K562 (cell line): ENCODE measurements at regions not wholly inside any gene's neighbourhood (a gene's known extent, or its start where the extent isn't known, plus 50 kb on each side); places are given as distances from the start of the nearest gene placed in this dataset.

Experiments
- ATAC-seq: fragments of 200-7000 bp; cut with Tn5 transposase; 3 replicates; pipeline ENCODE4 v1.9.1; 2020; ENCODE audit warnings: moderate library complexity
- BruUV-seq: library from RNA; stranded (reverse); fragments of 400-500 nt; replicated peaks from 2 replicates; lab custom pipeline; 2021; lab: Mats Ljungman, UMichigan
- CTCF ChIA-PET: fragments of 300-600 bp; formaldehyde crosslinking; extraction: SDS; loops from one replicate; lab custom pipeline; 2021; ENCODE audit warnings: low intra/inter-chr PET ratio; lab: Yijun Ruan, JAX
- POLR2A ChIA-PET: fragments of 300-600, 350-650 bp; sonication (Branson Sonifier 250); formaldehyde crosslinking; extraction: SDS; loops from one replicate; lab custom pipeline; 2021; ENCODE audit warnings: antibody characterized with exemption, inconsistent platforms; lab: Yijun Ruan, JAX
- DNase-seq, 4 experiments: peaks; one replicate each; pipeline versions ENCODE4 v3.0.0 to v3.0.0-alpha.2; 2011 to 2018; ENCODE audit warnings: low spot score in 3 of 4, mixed read lengths in 3 of 4; ENCODE audit errors: extremely low read depth in 1 of 4
- FAIRE-seq: peaks from 2 replicates; lab custom pipeline; 2011; peaks lifted over from hg19 to GRCh38; lab: Jason Lieb, UNC
- H2AFZ ChIP-seq: 2 replicates; pipeline ENCODE4 v1.6.0; 2011; ENCODE audit warnings: low read depth, low read length, control low read depth, inconsistent platforms
- H3K27ac ChIP-seq: fragments of 200-600 bp; 3 replicates; pipeline ENCODE4 v1.8.0; 2011; ENCODE audit warnings: low read depth, mild to moderate bottlenecking, control low read depth, inconsistent platforms, low read length, moderate library complexity, mixed read lengths; ENCODE audit errors: extremely low read depth
- H3K27me3 ChIP-seq, 2 experiments: fragments of 300-600 bp in 1 of 2; 2 replicates in 1 of 2; 3 replicates in 1 of 2; pipeline versions ENCODE4 v1.6.0 to v1.8.0; 2011; ENCODE audit warnings: inconsistent platforms in 2 of 2, low read length in 2 of 2, mild to moderate bottlenecking in 1 of 2, mixed read lengths in 1 of 2, moderate library complexity in 1 of 2; ENCODE audit not compliant: control insufficient read depth in 2 of 2, insufficient read depth in 2 of 2
- H3K36me3 ChIP-seq: fragments of 300-600 bp; 3 replicates; pipeline ENCODE4 v1.8.0; 2011; ENCODE audit warnings: mild to moderate bottlenecking, low read length, inconsistent platforms; ENCODE audit not compliant: control insufficient read depth, insufficient read depth
- H3K4me1 ChIP-seq, 2 experiments: fragments of 200-600 bp in 1 of 2; replicated peaks in 1 of 2; 2 replicates in 1 of 2; 3 replicates in 1 of 2; pipeline versions ENCODE4 v1.5.1 to v1.8.0; 2011; ENCODE audit warnings: inconsistent platforms in 2 of 2, low read length in 2 of 2, mild to moderate bottlenecking in 1 of 2, mixed read lengths in 1 of 2, moderate library complexity in 1 of 2; ENCODE audit not compliant: control insufficient read depth in 2 of 2, insufficient read depth in 2 of 2
- H3K4me2 ChIP-seq: 2 replicates; pipeline ENCODE4 v1.6.1; 2011; ENCODE audit warnings: low read length, control low read depth, inconsistent platforms, mixed read lengths; ENCODE audit not compliant: insufficient read depth
- H3K4me3 ChIP-seq: fragments of 200-600 bp; sonication (generic), shearing (Covaris generic); 2 replicates; pipeline ENCODE4 v1.5.1; 2016; ENCODE audit warnings: control low read depth, inconsistent platforms
- H3K79me2 ChIP-seq: fragments of 200-600 bp; 3 replicates; pipeline ENCODE4 v1.8.0; 2011; ENCODE audit warnings: low read length, inconsistent platforms; ENCODE audit not compliant: control insufficient read depth, insufficient read depth
- H3K9ac ChIP-seq, 2 experiments: 2 replicates each; pipeline versions ENCODE4 v1.6.0 to v1.6.1; 2011; ENCODE audit warnings: low read depth in 2 of 2, low read length in 2 of 2, control low read depth in 1 of 2, inconsistent platforms in 1 of 2, mild to moderate bottlenecking in 1 of 2, mixed read lengths in 1 of 2; ENCODE audit not compliant: insufficient read depth in 1 of 2
- H3K9me1 ChIP-seq: one replicate; pipeline ENCODE4 v1.6.0; 2011; ENCODE audit warnings: inconsistent platforms, mild to moderate bottlenecking, low read length, moderate library complexity; ENCODE audit not compliant: control insufficient read depth, insufficient read depth
- H3K9me3 ChIP-seq: replicated peaks from 2 replicates; pipeline ENCODE4 v1.5.1; 2011; ENCODE audit warnings: low read depth, low read length, inconsistent platforms; ENCODE audit not compliant: control insufficient read depth, insufficient read depth
- H4K20me1 ChIP-seq: replicated peaks from 2 replicates; pipeline ENCODE4 v1.6.1; 2011; ENCODE audit warnings: low read length, inconsistent platforms, mixed read lengths; ENCODE audit not compliant: control insufficient read depth, insufficient read depth
- FOXJ3 ChIP-seq: sonication (generic); formaldehyde crosslinking; IDR thresholded peaks from 2 replicates; pipeline ENCODE4 v1.4.0; 2020; ENCODE audit warnings: mild to moderate bottlenecking, missing genetic modification reagents
- ILF3 ChIP-seq: fragments of 450-650 bp; IDR thresholded peaks from 2 replicates; pipeline ENCODE4 v1.6.1; 2018; ENCODE audit warnings: antibody characterized with exemption, mild to moderate bottlenecking, moderate library complexity, borderline replicate concordance
- NR4A1 ChIP-seq, 2 experiments: fragments of 250-450 bp in 1 of 2; fragments of 450-650 bp in 1 of 2; sonication (Bioruptor Pico) in 1 of 2; IDR thresholded peaks; 2 replicates each; pipeline versions ENCODE4 v1.4.0 to v1.6.1; 2016 to 2020; ENCODE audit warnings: mild to moderate bottlenecking in 2 of 2, missing compliant biosample characterization in 1 of 2, missing genetic modification characterization in 1 of 2, moderate library complexity in 1 of 2
- RBM25 ChIP-seq: fragments of 200-400 bp; formaldehyde crosslinking; IDR thresholded peaks from 2 replicates; pipeline ENCODE4 v1.6.1; 2018; ENCODE audit warnings: low read length, low read depth, moderate library complexity; ENCODE audit not compliant: severe bottlenecking
- RFX1 ChIP-seq: fragments of 450-650 bp; IDR thresholded peaks from 2 replicates; pipeline ENCODE4 v1.6.1; 2016; ENCODE audit warnings: mild to moderate bottlenecking, moderate library complexity
- ZC3H4 ChIP-seq: sonication (generic); formaldehyde crosslinking; IDR thresholded peaks from 2 replicates; pipeline ENCODE4 v1.9.0; 2021; ENCODE audit warnings: missing genetic modification reagents, borderline replicate concordance
- ZNF121 ChIP-seq: sonication (generic); formaldehyde crosslinking; conservative IDR thresholded peaks from 2 replicates; pipeline ENCODE4 v1.8.0; 2022; ENCODE audit warnings: missing genetic modification reagents
- ZNF41 ChIP-seq: fragments of 250-450 bp; sonication (Bioruptor Pico); conservative IDR thresholded peaks from 2 replicates; pipeline ENCODE4 v1.4.0; 2020; ENCODE audit warnings: mild to moderate bottlenecking
- ZNF785 ChIP-seq: fragments of 250-450 bp; sonication (Bioruptor Pico); IDR thresholded peaks from 2 replicates; pipeline ENCODE4 v1.4.0; 2020; ENCODE audit warnings: mild to moderate bottlenecking
- WGBS: fragments of 100-300 bp; shearing (Covaris generic); methylation state at CpG from one replicate; pipeline ENCODE4 v1.1.6; 2016; ENCODE audit warnings: low coverage, mixed read lengths; ENCODE audit not compliant: insufficient coverage; ENCODE audit errors: missing lambda C conversion rate; 5-methylcytosine and 5-hydroxymethylcytosine counted together
- in situ Hi-C: fragments of 300-500 bp; cut with MboI; formaldehyde crosslinking; loops from 4 replicates; pipeline ENCODE4 v1.15.0; 2018; ENCODE audit warnings: inconsistent platforms, mixed read lengths
- intact Hi-C: fragments of 100-400 bp; cut with micrococcal nuclease; formaldehyde crosslinking; loops from 2 replicates; pipeline ENCODE4 v1.14.2; 2022

- no peak for FAIRE-seq
Measured at GRCh38 chr3:124582196-124582595, 148.1 kb upstream of the UMPS start.

GRCh38 chr3:124582621-124583395 is 147.4 kb upstream of the UMPS start:
- peak; percentile 26 for FAIRE-seq
- Histone ChIP-seq H2AFZ (no peak overlapping the region), H3K9ac (no peak overlapping the region; a peak in 1 of 4 replicates), H3K9me3 (no peaks in the 10 kb centered on the region; the same call in 1 of the 2 replicates), H3K36me3 (no peaks in the 10 kb centered on the region), H3K4me3 (no peak overlapping the region), H3K4me1 (peaks cover 25 to 32% of the 10 kb centered on the region in 2 experiments; a peak in 4 of 5 replicates), H3K27me3 (no peaks in the 10 kb centered on the region), H3K9me1 (no peaks in the 10 kb centered on the region), H3K79me2 (peaks cover 4% of the 10 kb centered on the region; the same call in 2 of the 3 replicates), H3K27ac (no peak overlapping the region), H4K20me1 (no peaks in the 10 kb centered on the region), H3K4me2 (no peak overlapping the region)
- ChIA-PET CTCF (no interaction called here), POLR2A (interaction anchor here (0.6 kb wide), 1 partner anchor 129 kb away, joined by 3 read pairs; no protein-coding TSS in a partner anchor)
- TF ChIP-seq ZNF121 (CRISPR knock-in tag) (peak; percentile 64), RBM25 (peak; percentile 40), ZC3H4 (CRISPR knock-in tag) (no peak), RFX1 (peak; percentile 32)
- ATAC-seq = no peak
- 59% methylated on average over 3 of the region's 3 CpGs for WGBS
- no peak for DNase-seq
- in situ Hi-C loops = no loop called here
- intact Hi-C loops = no loop called here
- no TSS peak for BruUV-seq

More at GRCh38 chr3:124582196-124582595, 148.1 kb upstream of the UMPS start:
- ATAC-seq (no peak), DNase-seq (no peak)
- no peak overlapping the region for H2AFZ ChIP-seq
- 67% methylated on average over 3 of the region's 4 CpGs for WGBS
- no peak overlapping the region for H3K4me2 ChIP-seq
- H4K20me1 ChIP-seq = no peaks in the 10 kb centered on the region
- TF ChIP-seq FOXJ3 (CRISPR knock-in tag) (no peak), NR4A1 (CRISPR knock-in tag; IDR thresholded peaks at IDR 0.05) (no peak), NR4A1 (tag; IDR thresholded peaks at IDR 0.05) (no peak), ILF3 (no peak), ZNF785 (no peak), ZNF41 (no peak)
- H3K36me3 ChIP-seq = no peaks in the 10 kb centered on the region
- no peaks in the 10 kb centered on the region; the same call in 1 of the 2 replicates for H3K9me3 ChIP-seq
- H3K9ac ChIP-seq = no peak overlapping the region
- H3K4me3 ChIP-seq = no peak overlapping the region
- intact Hi-C loops = no loop called here
- peaks cover 21 to 33% of the 10 kb centered on the region in 2 experiments; a peak in 4 of 5 replicates for H3K4me1 ChIP-seq
- peaks cover 4% of the 10 kb centered on the region; the same call in 2 of the 3 replicates for H3K79me2 ChIP-seq
- BruUV-seq = no TSS peak
- in situ Hi-C loops = no loop called here
- POLR2A ChIA-PET = no interaction called here
- no peaks in the 10 kb centered on the region for H3K27me3 ChIP-seq
- CTCF ChIA-PET = no interaction called here
- no peaks in the 10 kb centered on the region for H3K9me1 ChIP-seq
- H3K27ac ChIP-seq = no peak overlapping the region
